ENCODE measurements at regions not wholly inside any gene's neighbourhood (a gene's known extent, or its start where the extent isn't known, plus 50 kb on each side); places are given as distances from the start of the nearest gene placed in this dataset.

DNA sequence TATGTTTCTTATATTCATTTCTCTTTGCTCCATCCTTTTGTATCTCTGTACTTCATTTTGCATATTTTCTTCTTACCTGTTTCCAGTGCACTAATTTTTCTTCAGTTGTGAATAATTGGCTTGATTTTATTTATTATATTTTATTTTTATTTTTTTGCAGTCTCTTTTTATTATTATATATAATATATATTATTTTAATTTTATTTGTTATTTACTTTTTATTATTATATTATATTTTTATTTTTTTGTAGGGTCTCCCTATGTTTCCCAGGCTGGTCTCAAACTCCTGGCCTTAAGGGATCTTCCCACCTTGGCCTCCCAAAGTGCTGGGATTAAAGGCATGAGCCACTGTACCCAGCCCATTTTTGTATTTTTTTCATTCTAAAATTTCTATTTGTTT lies 213.1 kb upstream of the TSC22D2 start:
- no peak for DNase-seq (ENCODE audit: low spot score)
- TF ChIP-seq CTCF (IDR thresholded peaks at IDR 0.05; ENCODE audit: extremely low read depth, missing control alignments), result no peak

GRCh38 chr3:150194513-150194912 lies 213.6 kb upstream of the TSC22D2 start:
- no peak for DNase-seq (ENCODE audit: low spot score)
- TF ChIP-seq CTCF (IDR thresholded peaks at IDR 0.05; ENCODE audit: extremely low read depth, missing control alignments), result no peak

DNA sequence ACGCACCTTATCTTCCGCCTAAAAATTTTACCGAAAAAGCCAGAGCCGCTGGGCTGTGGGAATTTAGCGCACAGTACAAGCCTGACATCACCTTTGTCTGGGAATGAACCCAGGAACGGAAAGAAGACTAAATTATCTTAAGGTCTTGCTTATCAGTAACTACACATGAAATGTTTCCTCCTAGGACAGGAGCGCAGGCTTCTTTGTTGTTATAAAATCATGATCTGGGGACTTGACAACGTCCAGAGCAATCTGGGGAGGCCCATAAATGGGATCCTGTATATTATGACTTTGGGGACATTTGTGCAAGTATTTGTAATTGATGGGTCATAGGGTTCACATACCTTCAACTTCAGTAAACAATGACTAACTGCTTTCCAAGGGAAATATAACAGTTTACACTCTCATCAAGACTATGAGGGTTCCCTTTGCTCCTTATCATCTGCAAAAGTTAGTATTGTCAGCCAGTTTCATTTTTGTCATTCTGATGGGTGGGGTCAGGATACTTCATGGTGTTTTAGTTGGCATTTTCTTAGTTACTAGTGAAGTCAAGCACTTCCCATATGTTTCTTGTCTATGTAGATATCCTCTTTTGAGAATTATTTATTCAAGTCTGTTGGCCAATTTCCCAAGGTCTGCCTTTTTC lies 213.9 kb upstream of the PFN2 start:
- DNase-seq (ENCODE audit: low spot score), result no peak
- TF ChIP-seq CTCF (IDR thresholded peaks at IDR 0.05; ENCODE audit: extremely low read depth, missing control alignments), result no peak

GRCh38 chr3:150183678-150184425 lies 213.2 kb upstream of the PFN2 start:
- peak; percentile 63 for DNase-seq (ENCODE audit: low spot score)
- TF ChIP-seq CTCF (IDR thresholded peaks at IDR 0.05; ENCODE audit: extremely low read depth, missing control alignments), result peak; percentile 76

DNA sequence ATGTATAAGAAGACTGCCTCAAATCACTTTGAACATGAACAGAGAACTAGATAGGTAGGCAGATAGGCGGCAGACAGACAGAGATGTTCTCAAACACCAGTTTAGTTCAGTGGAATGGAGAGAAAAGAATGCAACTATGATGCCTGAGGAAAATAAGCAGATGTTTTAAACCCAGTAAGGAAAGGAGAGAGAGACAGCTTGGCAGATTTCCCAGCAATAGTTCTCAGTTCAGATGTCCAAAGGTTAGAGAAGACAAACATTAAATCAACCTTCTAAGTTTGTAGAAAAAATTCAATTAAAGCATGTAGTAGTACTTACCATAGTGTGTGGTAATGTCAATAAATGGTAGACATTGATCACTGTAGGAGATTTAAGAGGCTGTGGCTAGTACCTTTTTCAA lies 209.6 kb upstream of the PFN2 start:
- no peak for TF ChIP-seq CTCF (IDR thresholded peaks at IDR 0.05; ENCODE audit: extremely low read depth, missing control alignments)
- DNase-seq (ENCODE audit: low spot score), result no peak

GRCh38 chr3:150179330-150179729 lies 208.6 kb upstream of the PFN2 start:
- no peak for DNase-seq (ENCODE audit: low spot score)
- no peak for TF ChIP-seq CTCF (IDR thresholded peaks at IDR 0.05; ENCODE audit: extremely low read depth, missing control alignments)

GRCh38 chr3:150177673-150178381 lies 207.1 kb upstream of the PFN2 start:
- DNase-seq (ENCODE audit: low spot score), result no peak

More at GRCh38 chr3:150177673-150178381, 207.1 kb upstream of the PFN2 start:
- no peak for TF ChIP-seq CTCF (IDR thresholded peaks at IDR 0.05; ENCODE audit: extremely low read depth, missing control alignments)

Data from GM20000 (cell line).